ENCODE measurements at regions not wholly inside any gene's neighbourhood (a gene's known extent, or its start where the extent isn't known, plus 50 kb on each side); places are given as distances from the start of the nearest gene placed in this dataset.

GRCh38 chr4:106869551-106869950 is 166.6 kb downstream of the DKK2 start:
- TF ChIP-seq CTCF (IDR thresholded peaks at IDR 0.05; ENCODE audit: low read length, missing control alignments): no peak
- H3K4me3 ChIP-seq (replicated peaks; ENCODE audit: low read depth, low read length): no peak overlapping the region
- peak; percentile 21 for DNase-seq (ENCODE audit: low read depth)

GRCh38 chr4:106868381-106869035 is 167.6 kb downstream of the DKK2 start:
- no peak overlapping the region for H3K4me3 ChIP-seq (replicated peaks; ENCODE audit: low read depth, low read length)
- peak; percentile 44 for DNase-seq (ENCODE audit: low read depth)
- TF ChIP-seq CTCF (IDR thresholded peaks at IDR 0.05; ENCODE audit: low read length, missing control alignments): no peak

DNA sequence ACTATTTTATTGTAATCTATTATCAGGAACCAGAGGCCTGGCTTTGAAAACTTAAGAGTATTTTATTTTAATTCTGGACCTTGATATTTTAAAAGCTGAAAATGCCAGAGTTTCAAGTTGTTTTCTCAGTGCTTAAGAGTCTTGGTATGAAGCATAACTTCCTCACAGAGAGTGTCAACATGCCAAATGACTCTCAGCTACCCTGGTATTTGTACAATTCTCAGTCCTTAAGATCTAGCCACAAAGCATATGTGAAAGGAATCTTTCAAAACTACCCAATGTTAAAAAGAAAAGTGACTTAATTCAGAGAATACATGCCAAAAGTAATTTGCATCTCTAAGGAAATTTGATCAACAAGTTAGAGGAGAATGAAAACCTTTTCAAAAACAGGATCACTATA is 171.9 kb downstream of the DKK2 start:
- TF ChIP-seq CTCF (IDR thresholded peaks at IDR 0.05; ENCODE audit: low read length, missing control alignments): no peak
- DNase-seq (ENCODE audit: low read depth): peak; percentile 37

GRCh38 chr4:106854569-106855351 is 181.4 kb downstream of the DKK2 start:
- TF ChIP-seq CTCF (IDR thresholded peaks at IDR 0.05; ENCODE audit: low read length, missing control alignments): no peak
- DNase-seq (ENCODE audit: low read depth): no peak
- H3K4me3 ChIP-seq (replicated peaks; ENCODE audit: low read depth, low read length): no peak overlapping the region

More for the DNA sequence above, 171.9 kb downstream of the DKK2 start:
- no peak overlapping the region for H3K4me3 ChIP-seq (replicated peaks; ENCODE audit: low read depth, low read length)

DNA sequence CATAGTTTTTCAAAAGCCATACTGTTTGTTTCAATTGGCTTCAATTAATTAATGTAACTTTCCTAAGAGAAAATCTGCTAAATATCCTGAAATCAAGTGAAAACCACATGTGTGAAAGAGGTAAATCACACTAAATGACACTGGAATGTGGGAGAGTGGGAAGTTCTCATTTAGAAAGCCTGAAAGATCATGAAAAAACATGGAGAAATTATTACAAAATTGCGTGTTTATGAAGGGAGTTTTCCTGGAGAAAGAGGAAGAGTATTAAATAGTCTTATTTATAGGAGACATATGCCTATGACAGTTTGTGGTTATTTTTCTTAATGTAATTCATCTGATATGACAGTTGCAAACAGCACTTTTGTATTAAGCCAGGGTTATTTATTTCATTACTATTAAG is 183.7 kb downstream of the DKK2 start:
- no peak for TF ChIP-seq CTCF (IDR thresholded peaks at IDR 0.05; ENCODE audit: low read length, missing control alignments)
- DNase-seq (ENCODE audit: low read depth): no peak
- H3K4me3 ChIP-seq (replicated peaks; ENCODE audit: low read depth, low read length): no peak overlapping the region

- no peak for TF ChIP-seq CTCF (IDR thresholded peaks at IDR 0.05; ENCODE audit: low read length, missing control alignments)
Measured at GRCh38 chr4:106851726-106852125, 184.4 kb downstream of the DKK2 start.

More at GRCh38 chr4:106851726-106852125, 184.4 kb downstream of the DKK2 start:
- no peak for DNase-seq (ENCODE audit: low read depth)
- no peak overlapping the region for H3K4me3 ChIP-seq (replicated peaks; ENCODE audit: low read depth, low read length)
